ENCODE measurements at regions not wholly inside any gene's neighbourhood (a gene's known extent, or its start where the extent isn't known, plus 50 kb on each side); places are given as distances from the start of the nearest gene placed in this dataset.
"Not testable (repeated sequence)": the region's sequence is repeated elsewhere in the genome, so short reads cannot be mapped to it uniquely, and the experiment has no call there.

DNA sequence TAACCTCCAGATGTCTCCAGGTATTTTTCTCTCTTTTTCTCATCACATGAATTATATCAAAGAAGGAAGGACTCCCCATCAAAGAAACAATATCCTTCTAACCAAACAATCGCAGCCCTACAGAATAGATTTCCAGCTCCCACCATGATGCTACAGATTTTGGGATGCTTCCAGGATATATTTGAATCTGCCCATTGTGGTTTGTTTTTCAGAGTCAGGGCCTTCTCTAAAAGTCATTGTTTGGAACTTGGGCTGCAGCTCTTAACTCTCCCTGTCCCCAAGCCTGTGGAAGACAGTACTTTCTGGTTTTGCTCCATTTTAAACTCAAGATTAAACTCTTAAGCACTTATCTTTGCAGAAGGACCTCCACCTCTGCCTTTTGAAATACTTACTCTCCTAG lies 223.2 kb downstream of the PMAIP1 start:
- no peak for DNase-seq

- DNase-seq, result no peak
Measured at GRCh38 chr18:60122339-60122738, 222.5 kb downstream of the PMAIP1 start.

GRCh38 chr18:60120231-60120750 lies 220.5 kb downstream of the PMAIP1 start:
- DNase-seq, result no peak

- no peak for DNase-seq
Measured at GRCh38 chr18:60117321-60117720, 217.5 kb downstream of the PMAIP1 start.

GRCh38 chr18:60113396-60113795 lies 213.6 kb downstream of the PMAIP1 start:
- DNase-seq, result no peak

DNA sequence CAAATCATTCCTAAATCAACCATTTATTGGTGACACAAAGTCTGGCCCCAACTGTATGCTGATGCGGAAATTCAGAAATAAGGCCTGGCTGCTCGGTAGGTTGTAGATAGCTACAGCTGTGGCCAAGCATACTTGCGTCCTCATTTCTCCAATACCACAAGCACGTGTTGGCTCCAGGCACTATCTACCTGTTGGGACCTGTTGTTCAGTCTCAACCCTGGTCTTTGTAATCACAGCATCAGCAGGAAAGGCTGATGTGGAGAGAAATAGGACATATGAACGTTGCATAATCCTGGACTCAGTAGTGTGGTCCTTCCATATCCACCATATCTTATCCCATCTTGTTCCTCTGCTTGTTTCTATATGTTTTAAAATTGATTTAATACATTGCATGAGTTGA lies 212.6 kb downstream of the PMAIP1 start:
- no peak for DNase-seq

DNA sequence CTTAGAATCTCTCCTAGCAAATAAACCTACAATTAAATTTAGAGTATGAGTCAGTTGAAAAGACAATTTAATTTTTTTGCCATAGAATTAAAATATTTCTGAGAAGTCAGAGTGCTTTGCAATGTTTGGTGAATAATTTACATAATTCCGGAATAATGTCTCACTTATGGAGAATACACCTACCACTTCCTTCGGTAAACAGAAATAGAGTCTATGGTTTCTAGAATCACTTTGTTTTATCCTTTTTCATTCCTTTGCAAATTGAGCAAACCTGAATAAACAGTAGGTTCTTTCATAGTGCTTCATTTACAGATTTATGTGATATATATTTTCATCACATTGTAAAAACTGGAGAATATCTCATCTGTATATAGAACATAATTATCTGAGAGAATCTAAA lies 211.7 kb downstream of the PMAIP1 start:
- no peak for DNase-seq

DNA sequence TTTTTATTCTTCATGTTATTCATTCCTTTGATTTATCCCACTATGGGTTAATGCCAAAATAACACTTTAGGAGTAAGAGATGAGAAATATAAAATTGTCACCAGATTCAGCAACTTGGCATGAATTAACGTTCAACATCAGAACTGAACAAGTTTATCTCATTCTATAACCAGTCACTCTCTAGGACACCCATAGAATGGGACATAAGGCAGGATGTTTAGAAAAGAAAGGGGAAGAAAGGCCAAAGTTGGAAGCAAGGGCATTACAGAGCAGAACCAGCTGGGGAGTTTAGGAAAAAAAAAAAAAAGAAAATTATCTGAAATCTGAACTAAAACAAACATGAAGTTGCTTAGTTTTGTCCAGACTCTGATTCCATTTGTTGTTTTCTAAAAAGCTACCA lies 211.0 kb downstream of the PMAIP1 start:
- no peak for DNase-seq

- DNase-seq, result no peak
Measured at GRCh38 chr18:60100778-60101177, 201.0 kb downstream of the PMAIP1 start.

DNA sequence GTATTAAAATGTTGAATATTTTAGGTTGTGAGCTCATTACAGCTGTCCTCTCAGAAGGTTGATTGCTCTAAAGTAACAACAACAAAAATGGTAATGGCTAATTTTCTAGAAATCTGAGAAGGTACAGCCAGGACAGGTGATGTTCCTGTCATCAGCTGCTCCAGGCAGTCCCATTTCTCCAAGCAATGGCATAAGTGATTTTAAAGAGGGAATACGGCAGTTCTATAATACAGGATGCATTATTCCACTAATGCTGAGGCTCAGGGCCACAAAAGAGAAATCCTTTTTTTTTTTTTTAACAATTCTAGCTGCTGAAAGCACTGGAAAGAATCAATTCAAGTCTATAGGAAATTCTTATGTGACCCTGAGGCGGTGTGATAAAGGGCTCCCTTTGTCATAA lies 199.9 kb downstream of the PMAIP1 start:
- DNase-seq, result no peak

DNA sequence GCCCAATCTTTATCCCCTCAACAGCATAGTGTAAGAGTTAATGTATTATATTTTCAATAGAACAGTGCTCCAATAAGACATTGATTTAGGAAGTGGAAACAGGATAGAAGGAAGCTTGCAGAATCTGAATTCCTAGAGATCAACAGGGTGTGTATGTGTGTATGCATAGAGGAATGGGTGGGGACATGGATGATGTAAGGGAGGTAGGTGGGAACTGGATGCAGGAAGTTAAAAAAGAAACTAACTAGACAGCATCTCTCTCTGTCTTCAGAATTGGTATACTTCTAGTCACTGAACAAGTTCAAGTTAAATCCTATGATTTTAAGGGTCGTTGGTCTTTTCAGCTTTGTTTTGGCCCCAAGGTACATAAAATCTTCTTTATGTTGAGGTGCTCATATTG lies 196.6 kb downstream of the PMAIP1 start:
- no peak for DNase-seq

DNA sequence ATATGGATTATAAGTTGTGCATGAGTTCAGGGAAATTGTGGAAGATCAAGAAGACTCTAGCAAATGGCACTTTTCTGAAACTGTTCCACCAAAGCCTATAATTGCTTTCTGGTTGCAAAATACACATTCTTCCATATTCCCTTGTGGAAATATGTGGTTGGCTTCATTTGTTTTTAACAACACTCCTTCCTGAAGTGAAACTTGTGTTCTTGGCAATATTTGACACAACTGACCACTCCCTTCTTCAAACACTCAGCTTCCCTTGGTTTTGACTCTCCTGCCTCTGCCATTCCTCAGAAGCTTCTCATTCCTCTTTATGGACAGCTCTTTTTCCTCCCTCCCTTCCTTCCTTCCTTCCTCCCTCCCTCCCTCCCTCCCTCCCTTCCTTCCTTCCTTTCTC lies 192.3 kb downstream of the PMAIP1 start:
- DNase-seq, result no peak

- no peak for DNase-seq
Measured at GRCh38 chr18:60090170-60090569, 190.4 kb downstream of the PMAIP1 start.

DNA sequence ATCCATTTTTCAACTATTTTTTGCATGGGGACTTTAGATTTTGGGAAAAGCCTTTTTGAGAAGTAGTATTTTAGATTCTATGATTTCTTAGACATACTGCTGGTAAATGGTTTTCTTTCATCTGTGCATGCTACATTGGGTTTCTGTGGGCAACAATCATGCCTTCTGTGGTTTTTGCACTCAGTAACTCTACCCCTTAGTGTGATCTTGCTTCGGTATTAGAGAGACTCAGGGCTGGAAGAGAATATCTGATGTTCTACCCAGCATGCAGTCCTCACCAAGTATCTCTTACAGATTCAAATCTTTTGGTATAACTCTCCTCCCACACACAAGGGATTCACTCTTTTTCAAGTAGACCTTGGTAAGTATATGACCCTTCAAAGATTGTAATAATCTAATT lies 183.0 kb downstream of the PMAIP1 start:
- DNase-seq, result no peak

GRCh38 chr18:60082282-60082681 lies 182.5 kb downstream of the PMAIP1 start:
- no peak for DNase-seq

- no peak for DNase-seq
Measured at GRCh38 chr18:60075477-60075876, 175.7 kb downstream of the PMAIP1 start.

- no peak for DNase-seq
Measured at GRCh38 chr18:60070631-60071030, 170.8 kb downstream of the PMAIP1 start.

DNA sequence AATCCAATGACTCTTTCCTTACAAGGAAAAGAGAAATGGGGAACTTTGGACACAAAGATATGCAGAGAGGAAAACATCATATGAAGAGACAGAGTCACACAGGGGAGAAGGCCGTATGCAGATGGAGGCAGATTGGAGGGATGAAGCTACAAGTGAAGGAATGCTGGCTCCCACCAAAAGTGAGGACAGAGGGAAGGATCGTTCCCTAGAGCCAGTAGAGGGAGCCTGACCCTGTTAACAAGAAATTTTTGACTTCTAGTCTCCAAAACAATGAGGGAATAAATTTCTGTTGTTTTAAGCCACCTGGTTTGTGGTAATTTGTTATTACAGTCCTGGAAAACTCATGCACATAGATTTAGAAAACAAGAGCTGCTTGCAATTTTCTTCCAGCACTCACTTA lies 169.3 kb downstream of the PMAIP1 start:
- DNase-seq, result no peak

- no peak for DNase-seq
Measured at GRCh38 chr18:60067426-60068210, 167.8 kb downstream of the PMAIP1 start.

GRCh38 chr18:60066219-60066975 lies 166.6 kb downstream of the PMAIP1 start:
- DNase-seq, result no peak

DNA sequence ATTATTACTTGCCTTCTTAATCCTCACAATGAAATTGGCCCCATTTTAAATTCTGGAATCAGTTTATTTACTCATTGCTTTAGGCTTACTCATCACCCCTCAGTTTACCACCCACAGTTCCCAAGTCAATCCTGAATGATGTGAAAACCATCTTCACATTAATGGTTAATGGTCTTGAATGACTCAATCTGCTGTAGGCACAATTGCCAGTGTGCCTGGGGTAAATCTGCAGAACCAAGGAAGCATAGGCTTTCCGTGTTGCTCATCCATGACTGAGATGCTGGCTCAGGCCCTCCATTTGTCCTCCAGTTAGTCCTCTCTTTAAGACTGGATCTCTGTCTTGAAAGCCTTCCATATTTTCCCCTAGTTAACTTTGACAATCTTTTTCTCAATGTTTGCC lies 164.5 kb downstream of the PMAIP1 start:
- no peak for DNase-seq

- not testable (repeated sequence) for DNase-seq
Measured at GRCh38 chr18:60062831-60063230, 163.0 kb downstream of the PMAIP1 start.

DNA sequence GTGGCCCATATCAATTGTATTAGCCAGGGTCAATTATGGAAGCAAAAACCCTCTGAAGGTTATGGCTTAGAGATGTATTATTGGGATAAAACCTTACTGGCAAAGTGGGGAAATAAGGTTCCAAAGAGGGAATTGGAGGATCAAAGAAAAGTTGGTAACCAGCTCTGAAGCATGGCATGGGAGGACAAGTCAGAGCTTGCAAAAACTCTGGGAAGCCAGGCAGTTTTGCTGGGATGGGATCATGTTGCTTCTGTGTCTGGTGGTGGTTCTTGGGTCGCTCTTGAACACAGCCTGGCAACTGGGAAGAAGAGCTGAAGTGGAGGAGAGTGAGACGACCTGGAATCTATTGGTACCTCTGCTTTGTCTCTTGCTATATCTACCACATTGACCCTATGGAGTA lies 162.6 kb downstream of the PMAIP1 start:
- DNase-seq, result no peak

GRCh38 chr18:60060578-60060977 lies 160.8 kb downstream of the PMAIP1 start:
- DNase-seq, result no peak

All from NCI-H510A (cell line).